Activated CD4-positive, alpha-beta T cell treated with anti-CD3 and anti-CD28 coated beads, Interleukin-2, amount 50 U/mL, for 4 hours (primary cell): ENCODE measurements at regions not wholly inside any gene's neighbourhood (a gene's known extent, or its start where the extent isn't known, plus 50 kb on each side); places are given as distances from the start of the nearest gene placed in this dataset.

Source experiments
- DNase-seq, 2 experiments: peaks; one replicate each; pipeline ENCODE4 v3.0.0-alpha.2; 2020

DNA sequence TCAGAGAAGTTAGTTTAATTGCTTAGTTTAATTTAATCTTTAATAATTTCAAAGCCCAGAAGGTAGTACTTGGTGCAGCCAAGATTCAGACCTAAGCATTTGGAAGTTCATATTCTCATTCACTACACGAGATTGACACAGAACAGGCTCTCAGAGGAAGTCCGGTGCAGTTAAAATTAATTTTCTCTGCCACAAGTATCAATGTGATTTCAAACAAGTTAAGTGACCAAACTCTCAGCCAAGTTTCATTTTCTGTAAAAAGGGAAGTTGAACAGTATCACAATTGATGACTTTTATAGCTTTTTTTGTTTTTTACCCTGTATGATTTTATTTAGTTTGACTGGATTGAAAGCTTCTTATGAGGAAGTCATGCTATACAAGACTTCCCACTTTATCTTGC, 1494.9 kb upstream of the LRRTM3 start:
- DNase-seq, result no peak

DNA sequence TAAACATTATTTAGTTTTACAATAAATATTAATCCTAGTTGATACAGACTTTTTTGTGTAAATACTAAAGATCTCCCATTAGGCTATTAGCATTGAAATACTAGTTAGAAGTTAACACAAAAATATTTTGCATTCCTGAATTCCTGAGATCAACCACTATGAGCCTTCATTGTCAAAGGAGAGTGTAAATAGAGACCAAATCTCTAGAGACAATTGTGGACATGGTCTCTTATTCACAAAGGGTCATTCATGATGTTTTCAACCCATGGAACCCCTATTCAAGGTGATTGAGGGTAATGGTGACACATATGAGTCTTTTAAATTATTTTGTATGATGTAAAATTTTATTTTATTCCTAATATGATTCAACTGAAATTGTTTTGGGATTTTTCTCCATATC, 1454.8 kb upstream of the LRRTM3 start:
- no peak for DNase-seq

DNA sequence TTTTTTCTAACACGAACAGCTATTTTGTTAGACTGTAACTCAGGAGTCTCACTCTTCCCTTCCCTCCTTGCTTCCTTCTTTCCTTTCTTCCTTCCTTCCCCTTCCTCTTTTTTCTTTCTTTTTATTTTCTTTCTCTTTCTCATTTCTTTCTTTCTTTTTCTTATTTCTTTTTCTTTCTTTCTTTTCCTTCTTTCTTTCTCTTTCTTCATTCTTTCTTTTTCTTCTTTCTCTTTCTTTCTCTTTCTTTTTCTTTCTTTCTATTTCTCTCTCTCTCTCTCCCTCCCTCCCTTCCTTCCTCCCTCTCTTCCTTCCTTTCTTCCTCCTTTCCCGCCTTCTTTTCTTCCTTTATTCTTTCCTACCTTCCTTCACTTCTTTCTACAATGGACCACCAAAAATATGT, 1443.0 kb upstream of the LRRTM3 start:
- DNase-seq, result no peak

DNA sequence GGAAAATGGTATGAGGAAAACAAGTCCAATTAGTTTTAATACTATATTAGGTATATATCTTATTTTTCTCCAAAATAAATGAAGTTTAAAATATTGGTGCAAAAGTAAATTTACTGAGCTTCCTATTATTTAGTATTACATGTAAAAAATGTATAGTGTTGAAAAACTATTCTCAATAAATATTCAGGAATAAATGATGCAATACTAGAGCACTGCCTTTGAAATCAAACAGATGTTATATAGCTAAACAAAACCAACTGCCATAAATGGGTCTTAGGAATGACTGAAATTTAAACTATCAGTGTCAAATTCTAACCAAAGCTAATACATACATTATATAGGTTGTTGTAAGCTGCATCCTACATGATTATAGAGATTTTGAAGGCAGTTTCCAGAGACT, 1434.0 kb upstream of the LRRTM3 start:
- no peak for DNase-seq

DNA sequence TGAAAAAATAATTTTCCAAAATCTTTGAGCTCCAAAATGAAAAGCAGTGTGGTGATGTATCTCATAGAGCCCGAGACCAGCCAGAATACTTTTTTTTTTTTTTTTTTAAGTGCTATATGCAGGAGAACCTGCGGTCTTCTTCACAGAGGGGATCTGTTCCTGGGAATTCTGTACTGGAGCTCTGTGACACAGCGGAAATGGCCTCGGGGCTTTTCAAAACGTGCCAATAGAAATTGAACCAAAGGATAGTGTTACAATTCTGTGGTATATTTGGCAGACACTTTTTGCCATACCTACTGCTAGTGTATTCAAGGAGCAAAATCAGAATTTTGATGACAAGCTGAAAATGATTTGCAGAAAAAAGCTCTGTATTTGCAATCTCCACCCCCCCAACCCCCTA, 1429.3 kb upstream of the LRRTM3 start:
- DNase-seq, result no peak

DNA sequence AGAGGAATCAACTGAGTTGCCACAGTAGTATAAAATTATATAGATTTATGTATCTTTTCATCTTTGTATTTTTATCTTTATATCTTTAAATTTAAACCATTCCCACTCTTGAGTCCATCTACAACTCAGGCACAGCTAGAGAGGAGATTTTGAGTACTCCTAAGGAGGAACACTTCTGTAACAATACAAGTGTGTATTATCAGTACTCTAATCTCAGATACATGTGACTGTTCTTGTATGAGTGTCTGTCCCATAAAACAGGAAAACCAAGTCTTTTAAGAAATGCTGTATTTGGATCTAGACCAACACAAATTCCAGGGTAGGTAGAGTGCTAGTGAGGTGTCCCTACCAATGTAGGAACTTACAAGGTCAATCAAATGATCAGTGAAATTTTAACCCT, 1428.0 kb upstream of the LRRTM3 start:
- DNase-seq, result no peak

DNA sequence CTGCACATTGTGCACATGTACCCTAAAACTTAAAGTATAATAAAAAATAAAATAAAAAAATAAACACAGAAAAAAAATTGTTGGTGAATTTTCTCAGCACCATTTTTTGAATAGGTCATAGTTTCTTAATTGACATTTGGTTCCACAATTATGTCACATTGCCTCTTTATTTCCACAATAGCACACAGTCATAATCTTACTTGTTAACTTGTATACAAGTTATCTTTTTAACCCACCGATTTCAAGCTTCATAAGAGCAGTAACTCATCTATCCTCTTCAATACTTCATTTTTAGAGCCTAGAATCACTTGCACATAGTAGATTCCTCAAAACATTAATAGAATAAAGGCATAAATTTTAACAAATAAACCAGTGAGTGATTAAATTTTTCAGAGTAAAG, 1425.1 kb upstream of the LRRTM3 start:
- no peak for DNase-seq

DNA sequence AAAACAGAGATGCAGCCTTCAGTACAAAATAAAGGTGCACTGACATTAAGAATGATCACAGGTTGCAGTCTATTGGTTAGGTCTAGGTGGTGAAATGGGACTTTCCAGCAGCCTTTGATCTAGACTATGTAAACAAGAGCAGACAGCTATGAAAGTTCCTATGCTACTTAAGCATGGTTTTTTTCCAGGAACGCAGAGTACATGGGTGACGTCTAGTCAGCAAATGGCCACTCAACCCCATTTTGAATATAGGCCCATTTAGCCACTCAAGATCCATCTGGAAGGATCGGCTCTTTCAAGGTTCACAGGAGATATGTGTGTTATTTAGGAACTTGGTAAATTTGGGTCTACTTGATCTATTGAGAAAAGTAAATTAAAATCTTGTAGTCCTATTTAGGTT, 1424.6 kb upstream of the LRRTM3 start:
- no peak for DNase-seq

DNA sequence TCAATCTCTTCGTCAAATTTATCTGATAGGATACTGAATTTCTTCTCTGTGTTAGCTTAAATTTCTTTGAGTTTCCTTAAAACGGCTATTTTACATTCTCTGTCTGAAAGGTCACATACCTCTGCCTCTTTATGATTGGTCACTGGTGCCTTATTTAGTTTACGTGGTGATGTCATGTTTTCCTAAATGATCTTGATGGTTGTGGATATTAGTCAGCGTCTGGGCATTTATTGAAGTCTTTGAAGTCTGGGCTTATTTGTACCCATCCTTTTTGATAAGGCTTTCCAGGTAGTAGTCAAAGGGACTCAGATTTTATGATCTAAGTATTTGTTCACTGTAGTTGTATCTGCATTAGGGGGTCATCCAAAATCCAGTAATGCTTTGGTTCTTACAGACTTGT, 1407.5 kb upstream of the LRRTM3 start:
- DNase-seq, result no peak

DNA sequence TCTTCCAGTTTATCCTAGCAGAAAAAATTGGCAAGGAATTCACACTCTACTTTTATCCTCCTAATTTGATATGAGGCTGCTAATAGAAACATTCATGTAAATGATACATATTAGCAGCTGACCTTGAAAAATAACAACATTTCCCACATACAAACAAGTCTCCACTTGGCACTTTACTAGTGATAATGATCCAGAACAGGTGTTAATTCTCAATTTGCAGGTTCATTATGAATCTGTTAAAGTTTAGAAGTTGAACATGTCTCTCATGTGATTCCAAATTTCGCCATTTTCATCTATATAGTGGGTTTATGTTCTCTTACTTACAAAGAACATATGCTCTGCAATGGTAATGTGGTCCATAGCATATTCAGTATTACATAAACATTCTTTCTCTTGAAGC, 1396.8 kb upstream of the LRRTM3 start:
- DNase-seq, result no peak

DNA sequence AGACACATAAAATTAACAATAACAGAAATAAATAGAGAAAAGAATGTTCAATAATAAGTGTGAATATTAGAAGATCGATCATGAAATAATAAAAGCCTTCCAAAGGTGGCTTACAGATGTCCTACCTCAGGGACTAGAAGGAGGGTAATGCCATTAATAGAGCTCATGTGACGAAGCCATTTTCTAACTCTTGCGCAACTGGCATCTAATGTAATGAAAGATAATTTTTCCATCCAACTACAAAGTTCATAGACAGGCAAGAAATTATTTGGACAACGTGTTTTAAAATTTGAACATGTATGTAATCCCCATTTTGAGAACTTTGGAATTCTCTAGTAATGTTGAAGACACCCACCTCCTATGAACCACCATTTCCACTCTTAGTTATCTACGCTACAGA, 1394.3 kb upstream of the LRRTM3 start:
- no peak for DNase-seq

DNA sequence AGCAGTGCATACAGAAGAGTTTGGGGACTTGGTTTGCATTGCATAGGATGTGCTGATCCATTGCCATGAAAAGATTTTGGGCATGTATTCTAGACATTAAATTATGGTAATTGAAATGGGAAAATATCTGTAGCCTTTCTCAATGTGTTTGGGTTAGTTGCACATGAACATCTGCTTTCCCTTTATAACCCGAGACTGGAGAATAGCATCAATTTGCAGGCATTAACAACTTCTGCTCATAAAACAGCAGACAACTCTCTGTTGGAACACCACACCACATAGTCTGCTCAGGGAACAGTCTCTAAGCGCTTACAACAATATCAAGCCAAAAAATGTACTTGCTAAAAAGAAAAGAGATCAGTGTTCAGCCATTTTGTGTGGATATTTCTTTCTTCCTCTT, 1391.1 kb upstream of the LRRTM3 start:
- DNase-seq, result no peak

DNA sequence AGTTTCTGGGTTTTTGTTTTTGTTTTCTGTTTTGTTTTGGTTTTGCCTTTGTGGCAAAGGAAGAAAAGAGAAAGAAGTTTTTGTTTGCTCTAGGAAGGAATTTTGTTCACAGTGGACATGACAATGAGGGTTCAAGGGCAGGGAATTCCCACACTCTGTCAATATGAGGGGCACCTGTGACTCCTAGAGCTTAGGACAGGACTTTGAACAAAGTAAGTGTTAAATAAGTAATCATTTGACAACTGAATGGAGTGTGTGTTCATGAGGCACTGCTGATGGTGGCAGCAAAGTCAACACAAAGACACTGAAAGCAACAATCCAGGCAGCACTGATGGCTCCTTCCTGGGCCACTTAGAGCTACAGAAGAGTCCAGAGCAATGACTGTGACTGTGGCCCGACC, 1381.1 kb upstream of the LRRTM3 start:
- DNase-seq, result no peak

DNA sequence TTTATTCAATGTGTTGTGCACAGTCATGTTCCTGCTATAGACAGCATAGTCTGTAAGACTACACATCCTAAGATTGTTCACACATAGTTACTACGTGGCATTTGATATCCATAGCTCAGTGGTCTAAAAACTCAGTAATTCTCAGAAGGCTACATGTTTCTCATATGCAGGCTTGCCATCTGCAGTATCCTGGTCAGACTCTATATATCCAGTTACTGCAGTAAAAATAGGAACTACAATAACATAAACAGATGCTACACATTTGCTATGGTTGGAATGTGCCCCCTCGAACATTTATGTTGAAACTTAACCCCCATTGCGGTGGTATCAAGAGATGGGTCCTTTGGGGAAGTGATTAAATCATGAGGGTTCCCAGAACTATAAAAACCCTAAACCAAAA, 1377.8 kb upstream of the LRRTM3 start:
- DNase-seq, result no peak

DNA sequence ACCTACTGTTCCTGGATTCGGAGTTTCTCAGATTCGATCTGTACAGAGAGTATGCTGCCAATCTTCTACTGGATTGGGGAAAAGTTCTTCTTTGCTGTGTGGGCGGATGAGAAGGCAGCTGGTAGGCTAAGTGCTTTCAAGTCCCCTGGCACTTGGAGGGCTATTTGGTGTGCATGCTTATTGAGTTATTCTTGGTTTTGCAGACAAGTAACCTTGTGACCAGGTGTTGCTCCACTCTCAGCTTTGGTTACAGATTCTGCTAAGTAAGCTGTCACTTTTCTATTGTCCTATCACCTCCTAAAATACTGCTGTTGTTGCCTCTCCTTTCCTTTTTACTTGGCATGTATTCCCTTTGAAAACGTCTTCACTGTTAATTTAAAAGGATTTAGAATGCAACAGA, 1375.1 kb upstream of the LRRTM3 start:
- DNase-seq, result no peak

DNA sequence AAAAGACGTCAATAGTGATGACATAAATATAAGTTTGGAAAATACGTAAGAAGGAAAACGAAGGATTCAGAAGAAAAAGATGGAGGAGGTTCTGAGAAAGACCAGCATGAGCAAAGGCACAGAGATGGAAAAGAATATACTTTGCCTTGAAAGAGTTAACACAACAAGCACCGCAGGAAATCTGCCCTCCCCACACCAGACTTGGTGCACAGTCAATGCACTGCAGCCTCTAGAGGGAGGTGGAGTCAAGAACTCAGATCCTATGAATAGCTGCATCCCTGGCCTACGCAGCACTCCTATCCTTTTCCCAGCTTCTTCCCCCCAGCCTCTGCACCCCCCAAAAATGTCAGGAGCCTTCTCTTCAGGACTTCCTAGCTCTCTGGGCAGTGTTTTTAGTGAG, 1370.6 kb upstream of the LRRTM3 start:
- no peak for DNase-seq

DNA sequence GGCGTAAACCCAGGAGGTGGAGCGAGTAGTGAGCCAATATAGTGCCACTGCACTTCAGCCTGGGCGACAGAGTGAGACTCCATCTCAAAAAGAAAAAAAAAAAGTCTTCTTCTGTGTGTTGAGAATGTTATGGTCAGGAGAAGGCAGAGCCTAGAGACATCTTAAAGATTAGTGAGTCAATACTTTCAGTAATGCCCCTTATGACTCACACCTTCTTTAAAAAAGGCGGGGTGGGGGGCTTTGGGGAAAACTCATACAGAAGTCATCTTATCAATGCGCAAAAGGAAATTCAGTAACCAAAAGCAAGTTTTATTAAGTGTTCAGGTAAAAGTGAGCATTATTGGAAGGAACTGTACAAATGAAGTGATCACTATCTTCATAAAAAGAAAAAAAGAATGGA, 1369.8 kb upstream of the LRRTM3 start:
- DNase-seq, result no peak

DNA sequence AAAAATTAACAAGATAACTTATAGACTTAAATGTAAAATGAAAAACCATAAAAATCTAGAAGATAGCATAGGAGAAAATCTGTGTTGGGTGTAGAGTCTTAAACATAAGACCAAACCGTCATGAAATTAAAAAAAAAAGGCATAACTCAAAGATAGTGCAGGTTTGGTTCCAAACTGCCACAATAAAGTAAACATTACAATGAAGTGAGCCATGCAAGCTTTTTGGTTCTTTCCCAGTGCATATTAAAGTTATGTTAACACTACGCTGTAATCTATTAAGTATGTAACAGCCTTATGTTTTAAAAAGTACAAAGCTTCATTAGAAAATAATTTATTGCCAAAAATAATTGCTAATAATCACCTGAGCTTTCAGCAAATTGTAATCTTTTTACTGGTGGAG, 1366.5 kb upstream of the LRRTM3 start:
- DNase-seq, result no peak

DNA sequence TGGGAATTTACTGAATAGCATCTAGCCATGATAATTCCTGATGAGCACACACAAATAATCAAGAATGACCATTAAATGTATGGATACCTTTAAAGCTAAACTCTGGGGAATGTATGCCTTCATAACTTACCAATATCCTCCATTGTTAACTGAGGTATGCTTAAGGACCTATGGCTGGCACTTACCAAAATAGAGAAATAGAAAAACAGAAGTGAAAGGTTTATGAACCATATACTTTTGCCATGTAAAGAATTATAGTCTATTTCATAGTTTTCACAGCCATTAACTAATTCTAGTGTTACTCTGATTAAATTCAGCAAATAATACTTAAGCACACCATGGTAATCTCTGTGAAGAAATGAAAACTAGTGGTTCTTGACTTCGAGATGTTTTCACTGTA, 1360.6 kb upstream of the LRRTM3 start:
- DNase-seq, result no peak

DNA sequence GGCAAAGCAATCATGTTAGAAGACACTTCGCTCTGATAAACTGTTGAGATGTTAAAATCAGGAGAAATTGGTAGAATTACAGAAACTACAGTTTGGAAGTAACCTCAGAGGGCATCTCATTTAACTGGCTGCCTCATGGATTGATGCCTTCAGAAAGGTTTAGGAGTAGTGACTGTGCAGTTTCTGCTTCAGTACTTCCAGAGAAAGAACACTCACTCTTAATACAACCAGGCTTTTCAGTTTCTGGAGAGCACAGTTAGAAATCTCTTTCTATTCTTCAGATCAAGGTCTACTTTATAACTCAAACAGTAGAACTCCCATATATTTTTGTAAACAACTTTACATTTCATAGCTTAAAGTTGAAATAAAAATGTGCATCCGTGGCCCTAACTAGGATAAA, 1358.9 kb upstream of the LRRTM3 start:
- no peak for DNase-seq

DNA sequence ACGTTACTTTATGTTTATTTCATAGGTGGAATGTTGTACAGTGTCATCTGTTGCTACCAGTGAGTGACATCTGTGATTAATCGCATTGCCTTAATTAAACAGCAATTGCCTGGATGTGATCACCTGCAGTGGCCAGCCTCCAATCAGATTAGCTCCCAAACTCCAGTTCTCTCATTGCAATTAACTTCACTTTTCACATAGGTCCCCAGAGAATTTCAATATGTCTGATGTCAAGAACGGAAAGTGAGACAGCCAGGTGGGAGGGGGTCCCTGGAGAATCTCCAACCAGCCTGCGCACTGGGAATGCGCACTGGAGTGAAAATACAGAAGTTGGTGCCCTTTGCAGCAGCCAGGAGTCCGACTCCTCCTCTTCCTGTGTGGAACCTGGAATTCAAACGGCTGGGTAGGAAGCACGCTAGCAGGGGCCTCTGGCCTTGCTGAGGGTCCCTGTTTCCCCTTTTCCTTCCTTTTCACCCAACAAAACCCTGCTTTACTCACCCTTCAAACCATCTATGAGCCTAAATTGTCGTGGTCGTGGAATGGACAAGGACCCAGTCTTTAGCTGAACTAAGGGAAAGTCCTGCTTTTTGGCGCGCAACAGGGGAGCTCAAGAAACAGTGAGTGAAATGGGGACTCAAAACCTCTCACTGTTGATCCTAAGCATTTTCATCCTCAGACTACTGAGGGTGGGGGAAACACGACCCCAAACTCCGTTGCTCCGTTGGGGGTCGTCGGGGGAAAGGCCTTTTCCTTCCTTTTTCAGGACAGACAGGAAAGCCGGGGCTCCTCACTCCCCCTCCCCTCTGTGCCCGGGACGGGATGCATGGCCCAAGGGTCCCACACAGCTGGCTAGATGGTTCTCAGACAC, 1355.5 kb upstream of the LRRTM3 start:
- no peak for DNase-seq

DNA sequence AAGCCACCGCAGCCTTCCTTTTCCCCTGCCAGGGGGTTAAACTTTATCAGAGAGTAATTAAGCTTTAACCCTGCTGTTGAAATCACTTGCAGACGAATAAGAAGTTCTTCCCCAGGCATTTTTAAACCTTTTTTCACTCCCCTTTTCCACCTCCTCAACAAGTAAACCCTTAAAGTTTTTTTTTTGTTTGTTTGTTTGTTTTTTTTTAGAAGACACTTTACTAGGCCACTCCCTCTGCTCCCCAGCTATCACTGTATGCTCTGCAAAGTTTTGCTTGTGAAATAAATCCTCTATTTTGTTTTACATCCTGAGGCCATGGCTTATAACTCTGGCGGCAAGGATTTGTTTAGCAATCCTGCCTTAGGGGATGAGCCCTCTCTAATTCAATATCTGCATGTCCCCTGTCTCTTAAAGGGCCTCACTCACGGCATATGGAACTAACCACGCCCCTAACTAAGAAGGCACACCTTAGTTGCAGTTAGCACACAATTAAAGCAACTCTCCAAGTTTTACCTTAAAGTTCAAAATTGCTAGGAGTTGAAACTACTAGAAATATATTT, 1354.7 kb upstream of the LRRTM3 start:
- DNase-seq, result no peak

DNA sequence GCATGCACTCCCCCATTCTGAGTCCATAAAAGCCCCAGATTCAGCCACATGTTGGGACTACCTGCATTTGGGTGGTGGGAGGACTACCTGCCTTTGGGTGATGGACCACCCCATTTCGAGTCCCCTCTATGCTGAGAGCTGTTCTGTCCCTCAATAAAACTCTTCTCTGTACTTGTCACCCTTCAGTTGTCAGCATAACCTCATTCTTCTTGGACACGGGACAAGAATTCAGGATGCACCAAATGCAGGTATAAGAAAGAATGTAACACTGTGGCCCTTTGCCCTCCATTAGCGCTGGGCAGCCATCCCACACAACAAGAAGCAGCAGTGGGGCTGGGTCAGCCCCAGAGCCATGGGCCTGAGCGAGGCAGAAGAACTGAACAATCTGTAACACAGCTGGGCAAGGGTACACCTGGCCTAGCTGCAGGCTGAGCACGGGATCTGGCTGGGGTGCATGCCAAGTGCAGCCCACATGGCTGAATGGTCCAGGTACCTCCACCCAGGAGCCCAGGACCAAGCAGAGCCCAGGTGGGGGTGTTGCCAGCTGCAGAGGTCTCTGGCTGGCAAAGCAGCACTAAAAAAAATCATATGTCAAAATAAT, 1344.3 kb upstream of the LRRTM3 start:
- no peak for DNase-seq

DNA sequence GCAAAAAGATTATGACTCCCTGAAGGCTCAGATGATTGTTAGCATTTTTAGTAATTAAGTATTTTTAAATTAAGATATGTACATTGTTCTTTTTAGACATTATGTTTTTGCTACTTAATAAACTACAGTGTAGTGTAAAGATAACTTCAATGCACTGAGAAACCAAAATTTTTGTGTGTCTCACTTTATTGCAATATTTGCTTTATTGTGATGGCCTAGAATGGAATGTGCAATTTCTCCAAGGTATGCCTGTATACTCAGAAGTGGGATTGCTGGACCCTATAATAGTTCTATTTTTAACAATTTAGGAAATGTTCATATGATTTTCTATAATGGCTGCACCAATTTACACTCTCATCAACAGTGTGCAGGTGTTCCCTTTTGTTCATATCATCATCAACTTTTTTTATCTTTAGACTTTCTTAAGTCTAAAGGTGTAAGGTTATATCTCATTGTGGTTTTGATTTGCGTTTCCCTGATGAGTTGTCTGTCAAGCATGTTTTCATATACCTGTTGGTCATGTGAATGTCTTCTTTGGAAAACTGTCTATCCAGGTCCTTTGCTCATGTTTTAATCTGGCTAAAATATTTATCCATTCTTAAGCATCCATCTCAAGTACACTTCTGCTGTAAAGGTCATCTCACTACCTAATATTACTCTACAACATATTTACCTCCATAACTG, 1323.5 kb upstream of the LRRTM3 start:
- DNase-seq, result no peak
